ENCODE measurements at regions not wholly inside any gene's neighbourhood (a gene's known extent, or its start where the extent isn't known, plus 50 kb on each side); places are given as distances from the start of the nearest gene placed in this dataset.

- DNase-seq (ENCODE audit: low read depth, low spot score) = no peak
Observed at GRCh38 chr15:70306081-70306480, 208.4 kb upstream of the TLE3 start.

GRCh38 chr15:70303981-70304380 is 206.3 kb upstream of the TLE3 start:
- DNase-seq (ENCODE audit: low read depth, low spot score) = no peak

GRCh38 chr15:70302360-70302759 is 204.6 kb upstream of the TLE3 start:
- DNase-seq (ENCODE audit: low read depth, low spot score) = no peak

GRCh38 chr15:70301396-70301795 is 203.7 kb upstream of the TLE3 start:
- DNase-seq (ENCODE audit: low read depth, low spot score) = no peak

GRCh38 chr15:70299931-70300869 is 202.5 kb upstream of the TLE3 start:
- DNase-seq (ENCODE audit: low read depth, low spot score) = peak; percentile 24

GRCh38 chr15:70297465-70298058 is 199.8 kb upstream of the TLE3 start:
- no peak for DNase-seq (ENCODE audit: low read depth, low spot score)

- no peak for DNase-seq (ENCODE audit: low read depth, low spot score)
Observed at GRCh38 chr15:70294731-70295305, 197.1 kb upstream of the TLE3 start.

GRCh38 chr15:70293591-70294470 is 196.1 kb upstream of the TLE3 start:
- DNase-seq (ENCODE audit: low read depth, low spot score) = no peak

- no peak for DNase-seq (ENCODE audit: low read depth, low spot score)
Observed at GRCh38 chr15:70293138-70293537, 195.4 kb upstream of the TLE3 start.

- no peak for DNase-seq (ENCODE audit: low read depth, low spot score)
Observed at GRCh38 chr15:70292076-70292760, 194.5 kb upstream of the TLE3 start.

GRCh38 chr15:70291305-70292075 is 193.8 kb upstream of the TLE3 start:
- DNase-seq (ENCODE audit: low read depth, low spot score) = no peak

GRCh38 chr15:70290708-70291107 is 193.0 kb upstream of the TLE3 start:
- DNase-seq (ENCODE audit: low read depth, low spot score) = no peak

GRCh38 chr15:70289191-70289955 is 191.7 kb upstream of the TLE3 start:
- no peak for DNase-seq (ENCODE audit: low read depth, low spot score)

- DNase-seq (ENCODE audit: low read depth, low spot score) = no peak
Observed at GRCh38 chr15:70286113-70286806, 188.5 kb upstream of the TLE3 start.

GRCh38 chr15:70284438-70285214 is 186.9 kb upstream of the TLE3 start:
- DNase-seq (ENCODE audit: low read depth, low spot score) = no peak

GRCh38 chr15:70283511-70283910 is 185.8 kb upstream of the TLE3 start:
- no peak for DNase-seq (ENCODE audit: low read depth, low spot score)

GRCh38 chr15:70281811-70282307 is 184.1 kb upstream of the TLE3 start:
- no peak for DNase-seq (ENCODE audit: low read depth, low spot score)

- no peak for DNase-seq (ENCODE audit: low read depth, low spot score)
Observed at GRCh38 chr15:70281261-70281810, 183.6 kb upstream of the TLE3 start.
